ENCODE measurements at regions not wholly inside any gene's neighbourhood (a gene's known extent, or its start where the extent isn't known, plus 50 kb on each side); places are given as distances from the start of the nearest gene placed in this dataset.

DNA sequence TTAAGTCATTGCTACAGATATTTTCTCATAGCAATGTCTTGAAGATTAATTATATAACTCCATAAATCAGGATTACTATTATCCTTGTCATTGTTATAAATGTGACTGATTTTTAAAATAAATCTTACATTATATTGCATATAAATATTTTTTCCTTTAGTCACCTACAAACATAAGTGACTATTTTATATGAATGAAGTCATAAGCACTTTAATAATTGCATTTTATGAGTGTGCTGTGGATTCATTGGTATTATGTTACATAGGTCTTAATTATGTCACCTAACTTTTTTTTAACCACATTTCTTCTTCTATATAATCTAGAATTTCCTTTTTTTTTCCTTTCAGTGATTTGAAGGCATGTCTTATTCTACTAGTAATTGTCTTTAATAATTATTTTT, 1191.2 kb downstream of the NSUN3 start:
- TF ChIP-seq, protein P1, sequence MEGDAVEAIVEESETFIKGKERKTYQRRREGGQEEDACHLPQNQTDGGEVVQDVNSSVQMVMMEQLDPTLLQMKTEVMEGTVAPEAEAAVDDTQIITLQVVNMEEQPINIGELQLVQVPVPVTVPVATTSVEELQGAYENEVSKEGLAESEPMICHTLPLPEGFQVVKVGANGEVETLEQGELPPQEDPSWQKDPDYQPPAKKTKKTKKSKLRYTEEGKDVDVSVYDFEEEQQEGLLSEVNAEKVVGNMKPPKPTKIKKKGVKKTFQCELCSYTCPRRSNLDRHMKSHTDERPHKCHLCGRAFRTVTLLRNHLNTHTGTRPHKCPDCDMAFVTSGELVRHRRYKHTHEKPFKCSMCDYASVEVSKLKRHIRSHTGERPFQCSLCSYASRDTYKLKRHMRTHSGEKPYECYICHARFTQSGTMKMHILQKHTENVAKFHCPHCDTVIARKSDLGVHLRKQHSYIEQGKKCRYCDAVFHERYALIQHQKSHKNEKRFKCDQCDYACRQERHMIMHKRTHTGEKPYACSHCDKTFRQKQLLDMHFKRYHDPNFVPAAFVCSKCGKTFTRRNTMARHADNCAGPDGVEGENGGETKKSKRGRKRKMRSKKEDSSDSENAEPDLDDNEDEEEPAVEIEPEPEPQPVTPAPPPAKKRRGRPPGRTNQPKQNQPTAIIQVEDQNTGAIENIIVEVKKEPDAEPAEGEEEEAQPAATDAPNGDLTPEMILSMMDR (conservative IDR thresholded peaks at IDR 0.05), result no peak
- no peak for TF ChIP-seq ZFX (IDR thresholded peaks at IDR 0.05)

Data from C4-2B (cell line).